CD8-positive, alpha-beta memory T cell (primary cell): ENCODE measurements at regions not wholly inside any gene's neighbourhood (a gene's known extent, or its start where the extent isn't known, plus 50 kb on each side); places are given as distances from the start of the nearest gene placed in this dataset.

Source experiments
- CTCF ChIA-PET: fragments of 350-600 bp; sonication (Branson Sonifier 250); formaldehyde crosslinking; loops from one replicate; lab custom pipeline; 2021; ENCODE audit warnings: antibody characterized with exemption; lab: Charles Lee
- POLR2A ChIA-PET: fragments of 350-600 bp; sonication (Branson Sonifier 250); formaldehyde crosslinking; loops from one replicate; lab custom pipeline; 2021; ENCODE audit warnings: antibody characterized with exemption; lab: Charles Lee
- DNase-seq, 5 donors: peaks; one replicate each; pipeline versions ENCODE4 v3.0.0 to v3.0.0-alpha.2; 2020 to 2022; ENCODE audit warnings: mixed read lengths in 1 of 5
- H3K27ac ChIP-seq: one replicate; pipeline ENCODE4 v1.7.0; 2013; ENCODE audit warnings: low read depth, mild to moderate bottlenecking, low read length, moderate library complexity
- H3K27me3 ChIP-seq: 2 replicates; pipeline ENCODE4 v1.7.0; 2013; ENCODE audit warnings: low read length, mild to moderate bottlenecking; ENCODE audit not compliant: insufficient read depth, poor library complexity, severe bottlenecking
- H3K36me3 ChIP-seq: 2 replicates; pipeline ENCODE4 v1.7.0; 2013; ENCODE audit warnings: mild to moderate bottlenecking, low read length, moderate library complexity; ENCODE audit not compliant: insufficient read depth
- H3K4me1 ChIP-seq: 2 replicates; pipeline ENCODE4 v1.7.0; 2013; ENCODE audit warnings: mild to moderate bottlenecking, low read length, moderate library complexity; ENCODE audit not compliant: insufficient read depth
- H3K4me3 ChIP-seq: 2 replicates; pipeline ENCODE4 v1.7.0; 2013; ENCODE audit warnings: mild to moderate bottlenecking, low read length
- H3K9me3 ChIP-seq: 2 replicates; pipeline ENCODE4 v1.7.0; 2013; ENCODE audit warnings: mild to moderate bottlenecking, low read length
- H3K27ac Mint-ChIP-seq, 8 donors: one replicate each; pipeline ENCODE4 v1.8.0; 2020 to 2021; ENCODE audit warnings: mixed read lengths in 8 of 8, mild to moderate bottlenecking in 6 of 8, inconsistent platforms in 3 of 8, moderate library complexity in 3 of 8
- H3K27me3 Mint-ChIP-seq, 2 donors: one replicate each; pipeline ENCODE4 v1.8.0; 2020 to 2021; ENCODE audit warnings: mixed read lengths in 2 of 2, mild to moderate bottlenecking in 1 of 2, moderate library complexity in 1 of 2
- H3K36me3 Mint-ChIP-seq, 3 donors: one replicate each; pipeline ENCODE4 v1.8.0; 2020 to 2021; ENCODE audit warnings: mixed read lengths in 3 of 3, inconsistent platforms in 1 of 3, mild to moderate bottlenecking in 1 of 3
- H3K4me1 Mint-ChIP-seq, 3 donors: one replicate each; pipeline ENCODE4 v1.8.0; 2020 to 2021; ENCODE audit warnings: mixed read lengths in 3 of 3, inconsistent platforms in 1 of 3, mild to moderate bottlenecking in 1 of 3
- H3K4me3 Mint-ChIP-seq, 7 donors: one replicate each; pipeline ENCODE4 v1.8.0; 2020 to 2021; ENCODE audit warnings: mixed read lengths in 7 of 7, mild to moderate bottlenecking in 6 of 7, moderate library complexity in 4 of 7, inconsistent platforms in 2 of 7
- H3K9me3 Mint-ChIP-seq, 5 donors: one replicate each; pipeline ENCODE4 v1.8.0; 2020 to 2022; ENCODE audit warnings: mixed read lengths in 5 of 5, mild to moderate bottlenecking in 3 of 5, moderate library complexity in 2 of 5, inconsistent platforms in 1 of 5

GRCh38 chr2:17327649-17328048 lies 190.6 kb downstream of the RAD51AP2 start:
- H3K4me3 Mint-ChIP-seq, result no peak overlapping the region
- ChIA-PET POLR2A (no interaction called here), CTCF (no interaction called here)
- no peaks in the 10 kb centered on the region for H3K27me3 ChIP-seq
- H3K9me3 ChIP-seq, result no peaks in the 10 kb centered on the region
- H3K4me1 ChIP-seq, result no peaks in the 10 kb centered on the region
- no peaks in the 10 kb centered on the region for H3K36me3 ChIP-seq
- no peak overlapping the region for H3K4me3 ChIP-seq
- H3K27ac Mint-ChIP-seq, result no peak overlapping the region
- no peak overlapping the region for H3K27ac ChIP-seq
- no peak for DNase-seq
- no peaks in the 10 kb centered on the region for H3K4me1 Mint-ChIP-seq
- H3K36me3 Mint-ChIP-seq, result no peaks in the 10 kb centered on the region
- no peaks in the 10 kb centered on the region for H3K27me3 Mint-ChIP-seq
- peaks cover 0 to 15% (median 5%) of the 10 kb centered on the region in 5 donors for H3K9me3 Mint-ChIP-seq

GRCh38 chr2:17326717-17327116 lies 191.5 kb downstream of the RAD51AP2 start:
- H3K36me3 ChIP-seq, result no peaks in the 10 kb centered on the region
- H3K4me3 Mint-ChIP-seq, result no peak overlapping the region
- H3K27me3 ChIP-seq, result no peaks in the 10 kb centered on the region
- H3K9me3 ChIP-seq, result no peaks in the 10 kb centered on the region
- CTCF ChIA-PET, result no interaction called here
- no peaks in the 10 kb centered on the region for H3K4me1 ChIP-seq
- no peaks in the 10 kb centered on the region for H3K4me1 Mint-ChIP-seq
- peaks cover 0 to 15% (median 3%) of the 10 kb centered on the region in 5 donors for H3K9me3 Mint-ChIP-seq
- H3K27me3 Mint-ChIP-seq, result no peaks in the 10 kb centered on the region
- H3K27ac ChIP-seq, result no peak overlapping the region
- H3K36me3 Mint-ChIP-seq, result no peaks in the 10 kb centered on the region
- no peak overlapping the region for H3K4me3 ChIP-seq
- no peak overlapping the region for H3K27ac Mint-ChIP-seq
- no peak for DNase-seq
- POLR2A ChIA-PET, result no interaction called here

GRCh38 chr2:17323697-17324096 lies 194.5 kb downstream of the RAD51AP2 start:
- no peaks in the 10 kb centered on the region for H3K9me3 ChIP-seq
- Mint-ChIP-seq H3K4me3 (no peak overlapping the region), H3K36me3 (no peaks in the 10 kb centered on the region), H3K27ac (no peak overlapping the region), H3K9me3 (peaks cover 0 to 13% (median 5%) of the 10 kb centered on the region in 5 donors), H3K27me3 (no peaks in the 10 kb centered on the region), H3K4me1 (no peaks in the 10 kb centered on the region)
- no peaks in the 10 kb centered on the region for H3K27me3 ChIP-seq
- H3K4me1 ChIP-seq, result no peaks in the 10 kb centered on the region
- H3K4me3 ChIP-seq, result no peak overlapping the region
- ChIA-PET CTCF (no interaction called here), POLR2A (no interaction called here)
- no peak overlapping the region for H3K27ac ChIP-seq
- no peak for DNase-seq
- no peaks in the 10 kb centered on the region for H3K36me3 ChIP-seq

GRCh38 chr2:17322461-17322860 lies 195.8 kb downstream of the RAD51AP2 start:
- Histone ChIP-seq H3K36me3 (no peaks in the 10 kb centered on the region), H3K4me1 (no peaks in the 10 kb centered on the region), H3K4me3 (no peak overlapping the region), H3K9me3 (no peaks in the 10 kb centered on the region), H3K27me3 (no peaks in the 10 kb centered on the region), H3K27ac (no peak overlapping the region)
- Mint-ChIP-seq H3K27ac (no peak overlapping the region), H3K27me3 (no peaks in the 10 kb centered on the region), H3K4me1 (no peaks in the 10 kb centered on the region), H3K36me3 (no peaks in the 10 kb centered on the region), H3K9me3 (peaks cover 1 to 12% (median 5%) of the 10 kb centered on the region in 5 donors), H3K4me3 (no peak overlapping the region)
- DNase-seq, result no peak
- CTCF ChIA-PET, result no interaction called here
- POLR2A ChIA-PET, result no interaction called here

GRCh38 chr2:17319090-17319489 lies 199.2 kb downstream of the RAD51AP2 start:
- CTCF ChIA-PET, result no interaction called here
- Mint-ChIP-seq H3K27me3 (peaks cover 0 to 2% of the 10 kb centered on the region in 2 donors), H3K36me3 (no peaks in the 10 kb centered on the region), H3K27ac (no peak overlapping the region), H3K4me3 (no peak overlapping the region), H3K9me3 (peaks cover 4 to 8% (median 5%) of the 10 kb centered on the region in 5 donors), H3K4me1 (no peaks in the 10 kb centered on the region)
- no peak overlapping the region for H3K4me3 ChIP-seq
- no peaks in the 10 kb centered on the region for H3K27me3 ChIP-seq
- DNase-seq, result no peak
- H3K4me1 ChIP-seq, result no peaks in the 10 kb centered on the region
- no peaks in the 10 kb centered on the region for H3K9me3 ChIP-seq
- H3K27ac ChIP-seq, result no peak overlapping the region
- H3K36me3 ChIP-seq, result no peaks in the 10 kb centered on the region
- POLR2A ChIA-PET, result no interaction called here

- H3K4me3 ChIP-seq, result no peak overlapping the region
- no peaks in the 10 kb centered on the region for H3K4me1 ChIP-seq
- peaks cover 0 to 2% of the 10 kb centered on the region in 2 donors for H3K27me3 Mint-ChIP-seq
- peaks cover 2 to 8% (median 4%) of the 10 kb centered on the region in 5 donors for H3K9me3 Mint-ChIP-seq
- H3K27me3 ChIP-seq, result no peaks in the 10 kb centered on the region
- H3K27ac ChIP-seq, result no peak overlapping the region
- H3K36me3 ChIP-seq, result no peaks in the 10 kb centered on the region
- POLR2A ChIA-PET, result no interaction called here
- no peaks in the 10 kb centered on the region for H3K9me3 ChIP-seq
- no peak for DNase-seq
- no peaks in the 10 kb centered on the region for H3K4me1 Mint-ChIP-seq
- no peaks in the 10 kb centered on the region for H3K36me3 Mint-ChIP-seq
- CTCF ChIA-PET, result no interaction called here
- no peak overlapping the region for H3K27ac Mint-ChIP-seq
- no peak overlapping the region for H3K4me3 Mint-ChIP-seq
Measured at GRCh38 chr2:17318013-17318412, 200.2 kb downstream of the RAD51AP2 start.

- Mint-ChIP-seq H3K36me3 (no peaks in the 10 kb centered on the region), H3K27me3 (peaks cover 0 to 2% of the 10 kb centered on the region in 2 donors), H3K27ac (no peak overlapping the region), H3K4me1 (no peaks in the 10 kb centered on the region), H3K9me3 (peaks cover 2 to 10% (median 4%) of the 10 kb centered on the region in 5 donors), H3K4me3 (no peak overlapping the region)
- ChIA-PET CTCF (no interaction called here), POLR2A (no interaction called here)
- no peak for DNase-seq
- Histone ChIP-seq H3K27ac (no peak overlapping the region), H3K4me1 (no peaks in the 10 kb centered on the region), H3K9me3 (no peaks in the 10 kb centered on the region), H3K4me3 (no peak overlapping the region), H3K27me3 (no peaks in the 10 kb centered on the region), H3K36me3 (no peaks in the 10 kb centered on the region)
Measured at GRCh38 chr2:17317439-17317976, 200.7 kb downstream of the RAD51AP2 start.

- Histone ChIP-seq H3K4me1 (no peaks in the 10 kb centered on the region), H3K27me3 (no peaks in the 10 kb centered on the region), H3K27ac (no peak overlapping the region), H3K9me3 (no peaks in the 10 kb centered on the region), H3K36me3 (no peaks in the 10 kb centered on the region), H3K4me3 (no peak overlapping the region)
- CTCF ChIA-PET, result no interaction called here
- DNase-seq, result no peak
- POLR2A ChIA-PET, result no interaction called here
- Mint-ChIP-seq H3K27me3 (peaks cover 0 to 2% of the 10 kb centered on the region in 2 donors), H3K4me1 (no peaks in the 10 kb centered on the region), H3K27ac (peak overlapping the region in 1 of 8 donors; percentile 22), H3K4me3 (no peak overlapping the region), H3K9me3 (peaks cover 0 to 12% (median 2%) of the 10 kb centered on the region in 5 donors), H3K36me3 (no peaks in the 10 kb centered on the region)
Measured at GRCh38 chr2:17313261-17313660, 205.0 kb downstream of the RAD51AP2 start.
